ENCODE measurements at regions not wholly inside any gene's neighbourhood (a gene's known extent, or its start where the extent isn't known, plus 50 kb on each side); places are given as distances from the start of the nearest gene placed in this dataset.

- TF ChIP-seq CTCF (IDR thresholded peaks at IDR 0.05) (no peak), POLR2A (IDR thresholded peaks at IDR 0.05) (no peak)
These were observed 98.3 kb upstream of the OTOS start for GRCh38 chr2:240238786-240239185.
